ENCODE measurements at regions not wholly inside any gene's neighbourhood (a gene's known extent, or its start where the extent isn't known, plus 50 kb on each side); places are given as distances from the start of the nearest gene placed in this dataset.

- ChIA-PET CTCF (no interaction called here), POLR2A (no interaction called here)
- 47% methylated on average over 28 of the region's 28 CpGs for WGBS (ENCODE audit: low lambda C conversion rate)
- H3K27ac ChIP-seq (ENCODE audit: low read depth in 2 of 2, low read length in 1 of 2): no peak overlapping the region
- DNase-seq: no peak
- no peaks in the 10 kb centered on the region for H4K20me1 ChIP-seq (ENCODE audit: insufficient read depth)
- H3K9me2 ChIP-seq: no peaks in the 10 kb centered on the region
- no peak overlapping the region for H3K4me2 ChIP-seq
- H3K9ac ChIP-seq: no peak overlapping the region
- no peaks in the 10 kb centered on the region for H3K27me3 ChIP-seq (ENCODE audit: insufficient read depth)
- H2AFZ ChIP-seq (ENCODE audit: low read depth): no peak overlapping the region
- no peaks in the 10 kb centered on the region for H3K9me3 ChIP-seq
- no peaks in the 10 kb centered on the region for H3F3A ChIP-seq (replicated peaks; ENCODE audit: insufficient read depth)
- no peak overlapping the region for H3K4me3 ChIP-seq (ENCODE audit: low read depth in 2 of 2, low read length in 1 of 2)
- no peaks in the 10 kb centered on the region for H3K36me3 ChIP-seq (replicated peaks in 1 of 2; ENCODE audit: control insufficient read depth in 1 of 2, insufficient read depth in 2 of 2, low read length in 1 of 2)
- no peaks in the 10 kb centered on the region for H3K79me2 ChIP-seq (ENCODE audit: insufficient read depth)
- no peak for TF ChIP-seq MEF2A (IDR thresholded peaks at IDR 0.05; ENCODE audit: borderline replicate concordance, low read depth)
- no peak for TF ChIP-seq ZBTB33 (IDR thresholded peaks at IDR 0.05; ENCODE audit: borderline replicate concordance, low read depth)
- no peak for TF ChIP-seq IRF3 (IDR thresholded peaks at IDR 0.05; ENCODE audit: low read depth, low read length)
- no peak for TF ChIP-seq GABPA (IDR thresholded peaks at IDR 0.05; ENCODE audit: low read depth)
- no peak for TF ChIP-seq FOSL2 (IDR thresholded peaks at IDR 0.05; ENCODE audit: borderline replicate concordance, low read depth)
- no peak for TF ChIP-seq MAX (IDR thresholded peaks at IDR 0.05; ENCODE audit: low read depth)
- TF ChIP-seq TAF1 (IDR thresholded peaks at IDR 0.05; ENCODE audit: borderline replicate concordance, low read depth, low read length): no peak
- TF ChIP-seq, protein P1, sequence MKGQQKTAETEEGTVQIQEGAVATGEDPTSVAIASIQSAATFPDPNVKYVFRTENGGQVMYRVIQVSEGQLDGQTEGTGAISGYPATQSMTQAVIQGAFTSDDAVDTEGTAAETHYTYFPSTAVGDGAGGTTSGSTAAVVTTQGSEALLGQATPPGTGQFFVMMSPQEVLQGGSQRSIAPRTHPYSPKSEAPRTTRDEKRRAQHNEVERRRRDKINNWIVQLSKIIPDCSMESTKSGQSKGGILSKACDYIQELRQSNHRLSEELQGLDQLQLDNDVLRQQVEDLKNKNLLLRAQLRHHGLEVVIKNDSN (IDR thresholded peaks at IDR 0.05; ENCODE audit: borderline replicate concordance, low read depth): no peak
- no peak for TF ChIP-seq REST (IDR thresholded peaks at IDR 0.05; ENCODE audit: low read depth, low read length)
- no peak for TF ChIP-seq JUND (IDR thresholded peaks at IDR 0.05)
- H3K4me1 ChIP-seq (ENCODE audit: control insufficient read depth in 1 of 2, insufficient read depth in 2 of 2, low read depth in 1 of 2, low read length in 1 of 2): no peaks in the 10 kb centered on the region
These were observed 77.7 kb upstream of the ALKAL2 start for GRCh38 chr2:365367-366275.
